DOHH2 (cell line): ENCODE measurements at regions not wholly inside any gene's neighbourhood (a gene's known extent, or its start where the extent isn't known, plus 50 kb on each side); places are given as distances from the start of the nearest gene placed in this dataset.

ENCODE experiments used
- EZH2phosphoT487 ChIP-seq: fragments of 200-600 bp; sonication (generic); IDR thresholded peaks from 2 replicates; pipeline ENCODE4 v1.6.1; 2017; ENCODE audit warnings: borderline replicate concordance, mild to moderate bottlenecking, antibody characterized with exemption, low read length, moderate library complexity, mixed read lengths
- TF ChIP-seq, protein P1 (sequence below): fragments of 200-600 bp; sonication (generic); IDR thresholded peaks from one replicate; pipeline ENCODE4 v1.5.1; 2014; ENCODE audit warnings: antibody characterized with exemption, mild to moderate bottlenecking, low read depth, low read length; ENCODE audit not compliant: poor library complexity, severe bottlenecking

DNA sequence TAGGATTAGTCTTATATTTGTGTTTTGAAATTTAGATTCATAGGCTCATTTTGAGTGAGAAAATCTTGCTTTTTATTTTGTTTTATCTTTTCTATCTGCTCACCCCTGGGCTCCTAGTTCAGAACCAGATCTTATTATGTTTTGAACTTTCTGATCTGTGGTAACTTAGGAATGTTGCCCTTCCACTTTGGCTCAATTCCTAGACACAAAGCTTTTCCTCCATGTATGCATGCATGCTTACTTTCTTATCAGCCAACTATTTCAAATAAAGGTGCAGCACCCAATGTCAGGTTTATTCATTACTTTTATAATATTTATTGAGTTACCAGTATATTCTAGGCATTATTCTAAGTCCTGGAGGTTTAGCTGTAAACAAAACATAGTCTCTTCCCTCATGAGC is 374.8 kb upstream of the KIAA1217 start:
- TF ChIP-seq, protein P1, sequence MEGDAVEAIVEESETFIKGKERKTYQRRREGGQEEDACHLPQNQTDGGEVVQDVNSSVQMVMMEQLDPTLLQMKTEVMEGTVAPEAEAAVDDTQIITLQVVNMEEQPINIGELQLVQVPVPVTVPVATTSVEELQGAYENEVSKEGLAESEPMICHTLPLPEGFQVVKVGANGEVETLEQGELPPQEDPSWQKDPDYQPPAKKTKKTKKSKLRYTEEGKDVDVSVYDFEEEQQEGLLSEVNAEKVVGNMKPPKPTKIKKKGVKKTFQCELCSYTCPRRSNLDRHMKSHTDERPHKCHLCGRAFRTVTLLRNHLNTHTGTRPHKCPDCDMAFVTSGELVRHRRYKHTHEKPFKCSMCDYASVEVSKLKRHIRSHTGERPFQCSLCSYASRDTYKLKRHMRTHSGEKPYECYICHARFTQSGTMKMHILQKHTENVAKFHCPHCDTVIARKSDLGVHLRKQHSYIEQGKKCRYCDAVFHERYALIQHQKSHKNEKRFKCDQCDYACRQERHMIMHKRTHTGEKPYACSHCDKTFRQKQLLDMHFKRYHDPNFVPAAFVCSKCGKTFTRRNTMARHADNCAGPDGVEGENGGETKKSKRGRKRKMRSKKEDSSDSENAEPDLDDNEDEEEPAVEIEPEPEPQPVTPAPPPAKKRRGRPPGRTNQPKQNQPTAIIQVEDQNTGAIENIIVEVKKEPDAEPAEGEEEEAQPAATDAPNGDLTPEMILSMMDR = no peak
- no peak for TF ChIP-seq EZH2phosphoT487
